GM13977 (cell line): ENCODE measurements at regions not wholly inside any gene's neighbourhood (a gene's known extent, or its start where the extent isn't known, plus 50 kb on each side); places are given as distances from the start of the nearest gene placed in this dataset.
"Not testable (repeated sequence)": the region's sequence is repeated elsewhere in the genome, so short reads cannot be mapped to it uniquely, and the experiment has no call there.

Experiments used
- DNase-seq: peaks from one replicate; pipeline ENCODE4 v3.0.0; 2012; ENCODE audit warnings: low spot score
- CTCF ChIP-seq: IDR thresholded peaks from 2 replicates; pipeline ENCODE4 v1.5.1; 2012; ENCODE audit warnings: mild to moderate bottlenecking, control low read depth; ENCODE audit not compliant: insufficient read depth; ENCODE audit errors: extremely low read depth, missing control alignments
- in situ Hi-C: fragments of 300-500 bp; cut with MboI; formaldehyde crosslinking; loops from one replicate; pipeline ENCODE4 v1.12.0; 2022; ENCODE audit warnings: low sequenced_read_pairs, low pct_unique_long_range_greater_than_20kb, mixed read lengths, inconsistent platforms; ENCODE audit not compliant: unreplicated experiment

- no peak for TF ChIP-seq CTCF
- in situ Hi-C loops = no loop called here
- DNase-seq = no peak
Measured at GRCh38 chr7:94182721-94183120, 178.6 kb upstream of the BET1 start.

GRCh38 chr7:94183289-94183749 is 179.2 kb upstream of the BET1 start:
- DNase-seq = no peak
- no peak for TF ChIP-seq CTCF
- in situ Hi-C loops = no loop called here

- no peak for TF ChIP-seq CTCF
- no peak for DNase-seq
- in situ Hi-C loops = no loop called here
Measured at GRCh38 chr7:94183891-94184290, 179.7 kb upstream of the BET1 start.

- in situ Hi-C loops = no loop called here
- no peak for DNase-seq
- TF ChIP-seq CTCF = no peak
Measured at GRCh38 chr7:94188350-94188749, 184.2 kb upstream of the BET1 start.

GRCh38 chr7:94190599-94191061 is 186.5 kb upstream of the BET1 start:
- in situ Hi-C loops = no loop called here
- TF ChIP-seq CTCF = no peak
- DNase-seq = no peak

GRCh38 chr7:94194426-94194825 is 190.3 kb upstream of the BET1 start:
- in situ Hi-C loops, DNase-seq: not testable (repeated sequence)

- no peak for DNase-seq
- TF ChIP-seq CTCF = no peak
- in situ Hi-C loops = no loop called here
Measured at GRCh38 chr7:94195201-94195600, 191.0 kb upstream of the BET1 start.
